ENCODE measurements at regions not wholly inside any gene's neighbourhood (a gene's known extent, or its start where the extent isn't known, plus 50 kb on each side); places are given as distances from the start of the nearest gene placed in this dataset.

GRCh38 chr6:105794870-105795269, 291.3 kb upstream of the PRDM1 start:
- no peak for DNase-seq (ENCODE audit: low read depth in 1 of 2, low spot score in 1 of 2)

- no peak for DNase-seq (ENCODE audit: low read depth in 1 of 2, low spot score in 1 of 2)
Measured at GRCh38 chr6:105794239-105794638, 291.9 kb upstream of the PRDM1 start.

GRCh38 chr6:105793130-105793529, 293.0 kb upstream of the PRDM1 start:
- no peak for DNase-seq (ENCODE audit: low read depth in 1 of 2, low spot score in 1 of 2)

GRCh38 chr6:105791583-105792318, 294.4 kb upstream of the PRDM1 start:
- no peak for DNase-seq (ENCODE audit: low read depth in 1 of 2, low spot score in 1 of 2)

GRCh38 chr6:105791179-105791578, 295.0 kb upstream of the PRDM1 start:
- DNase-seq (ENCODE audit: low read depth in 1 of 2, low spot score in 1 of 2) = no peak

GRCh38 chr6:105790635-105791034, 295.5 kb upstream of the PRDM1 start:
- no peak for DNase-seq (ENCODE audit: low read depth in 1 of 2, low spot score in 1 of 2)

GRCh38 chr6:105789935-105790334, 296.2 kb upstream of the PRDM1 start:
- no peak for DNase-seq (ENCODE audit: low read depth in 1 of 2, low spot score in 1 of 2)

- no peak for DNase-seq (ENCODE audit: low read depth in 1 of 2, low spot score in 1 of 2)
Measured at GRCh38 chr6:105787747-105788146, 298.4 kb upstream of the PRDM1 start.

- DNase-seq (ENCODE audit: low read depth in 1 of 2, low spot score in 1 of 2) = no peak
Measured at GRCh38 chr6:105786890-105787655, 299.1 kb upstream of the PRDM1 start.

GRCh38 chr6:105786449-105786848, 299.7 kb upstream of the PRDM1 start:
- DNase-seq (ENCODE audit: low read depth in 1 of 2, low spot score in 1 of 2) = no peak

GRCh38 chr6:105785066-105785811, 300.9 kb upstream of the PRDM1 start:
- DNase-seq (ENCODE audit: low read depth in 1 of 2, low spot score in 1 of 2) = no peak

- DNase-seq (ENCODE audit: low read depth in 1 of 2, low spot score in 1 of 2) = no peak
Measured at GRCh38 chr6:105784179-105784578, 302.0 kb upstream of the PRDM1 start.

- no peak for DNase-seq (ENCODE audit: low read depth in 1 of 2, low spot score in 1 of 2)
Measured at GRCh38 chr6:105783333-105783935, 302.7 kb upstream of the PRDM1 start.

GRCh38 chr6:105781915-105782314, 304.2 kb upstream of the PRDM1 start:
- DNase-seq (ENCODE audit: low read depth in 1 of 2, low spot score in 1 of 2) = no peak

- peak; percentile 35 to 46 for DNase-seq (ENCODE audit: low read depth in 1 of 2, low spot score in 1 of 2)
Measured at GRCh38 chr6:105781248-105781647, 304.9 kb upstream of the PRDM1 start.

GRCh38 chr6:105780146-105780860, 305.8 kb upstream of the PRDM1 start:
- no peak for DNase-seq (ENCODE audit: low read depth in 1 of 2, low spot score in 1 of 2)

- DNase-seq (ENCODE audit: low read depth in 1 of 2, low spot score in 1 of 2) = no peak
Measured at GRCh38 chr6:105779110-105779509, 307.0 kb upstream of the PRDM1 start.

GRCh38 chr6:105775095-105775494, 311.0 kb upstream of the PRDM1 start:
- DNase-seq (ENCODE audit: low read depth in 1 of 2, low spot score in 1 of 2) = no peak

- DNase-seq (ENCODE audit: low read depth in 1 of 2, low spot score in 1 of 2) = no peak
Measured at GRCh38 chr6:105774247-105774646, 311.9 kb upstream of the PRDM1 start.

- no peak for DNase-seq (ENCODE audit: low read depth in 1 of 2, low spot score in 1 of 2)
Measured at GRCh38 chr6:105771313-105771970, 314.7 kb upstream of the PRDM1 start.
